ENCODE measurements at regions not wholly inside any gene's neighbourhood (a gene's known extent, or its start where the extent isn't known, plus 50 kb on each side); places are given as distances from the start of the nearest gene placed in this dataset.

DNA sequence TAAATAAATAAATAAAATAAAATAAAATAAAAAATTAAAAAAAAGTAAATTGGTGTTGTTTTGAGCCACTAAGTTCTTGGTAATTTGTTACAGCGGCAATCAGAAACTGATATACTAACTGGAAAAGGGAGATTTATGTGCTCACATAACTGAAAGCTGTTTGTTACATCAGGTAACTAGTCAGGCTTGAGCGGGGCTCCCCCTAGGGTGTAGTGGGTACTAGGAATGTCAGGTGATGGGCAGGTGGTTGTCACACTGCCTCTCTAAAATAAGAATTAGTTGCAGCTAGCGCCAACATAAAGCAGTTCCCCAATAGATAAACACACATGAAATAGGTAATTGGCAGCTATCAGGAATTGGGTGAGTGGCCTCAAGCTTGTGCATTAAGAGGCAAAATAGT is 1336.9 kb downstream of the XPNPEP1 start:
- TF ChIP-seq CTCF (conservative IDR thresholded peaks at IDR 0.05 in 1 of 2, IDR thresholded peaks at IDR 0.05 in 1 of 2; ENCODE audit: low read depth in 1 of 2, low read length in 2 of 2) (no peak), EZH2 (IDR thresholded peaks at IDR 0.05; ENCODE audit: low read length, missing control alignments) (no peak)
- Histone ChIP-seq H2AFZ (ENCODE audit: low read length) (no peak overlapping the region), H4K20me1 (ENCODE audit: control insufficient read depth, extremely low read depth, insufficient read depth, low read length) (no peaks in the 10 kb centered on the region), H3K9me3 (ENCODE audit: control insufficient read depth, insufficient read depth, low read depth, low read length) (no peaks in the 10 kb centered on the region), H3K27me3 (ENCODE audit: control insufficient read depth, insufficient read depth, low read length) (no peaks in the 10 kb centered on the region), H3K4me3 (replicated peaks in 1 of 4; ENCODE audit: control extremely low read depth in 1 of 4, insufficient read depth in 1 of 4, low read depth in 3 of 4, low read length in 4 of 4) (no peak overlapping the region), H3K79me2 (ENCODE audit: control insufficient read depth, insufficient read depth, low read length) (no peaks in the 10 kb centered on the region), H3K27ac (ENCODE audit: insufficient read depth, low read length) (no peak overlapping the region), H3K4me2 (ENCODE audit: extremely low read depth, insufficient read depth, low read length) (no peak overlapping the region), H3K36me3 (ENCODE audit: control insufficient read depth, insufficient read depth, low read length) (no peaks in the 10 kb centered on the region), H3K9ac (ENCODE audit: insufficient read depth, low read length) (no peak overlapping the region), H3K4me1 (ENCODE audit: control insufficient read depth, extremely low read depth, insufficient read depth, low read length) (no peaks in the 10 kb centered on the region)
- DNase-seq (ENCODE audit: low read depth in 2 of 2) = no peak

DNA sequence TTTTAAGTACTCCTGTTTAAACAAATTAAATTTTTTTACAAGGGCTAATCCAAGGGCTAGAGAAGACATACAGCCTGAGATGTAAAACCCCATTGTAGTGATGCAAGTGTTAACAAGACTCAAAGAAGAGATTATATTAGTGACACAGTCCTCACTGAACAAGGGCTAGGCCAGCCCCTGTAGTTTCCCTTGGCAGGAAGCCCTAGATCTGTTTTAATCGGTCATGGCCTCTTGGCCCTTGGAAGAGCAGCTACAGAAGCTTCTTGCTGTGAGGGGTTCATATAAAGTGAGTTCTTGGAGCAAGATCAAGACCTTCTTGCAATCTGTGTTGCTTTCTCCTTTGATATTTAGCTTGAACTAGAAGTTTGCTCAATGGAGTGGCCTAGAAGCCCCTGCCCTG is 1339.4 kb downstream of the XPNPEP1 start:
- Histone ChIP-seq H2AFZ (ENCODE audit: low read length) (no peak overlapping the region), H3K9me3 (ENCODE audit: control insufficient read depth, insufficient read depth, low read depth, low read length) (no peaks in the 10 kb centered on the region), H3K4me3 (replicated peaks in 1 of 4; ENCODE audit: control extremely low read depth in 1 of 4, insufficient read depth in 1 of 4, low read depth in 3 of 4, low read length in 4 of 4) (no peak overlapping the region), H4K20me1 (ENCODE audit: control insufficient read depth, extremely low read depth, insufficient read depth, low read length) (no peaks in the 10 kb centered on the region), H3K4me1 (ENCODE audit: control insufficient read depth, extremely low read depth, insufficient read depth, low read length) (no peaks in the 10 kb centered on the region), H3K27me3 (ENCODE audit: control insufficient read depth, insufficient read depth, low read length) (no peaks in the 10 kb centered on the region), H3K79me2 (ENCODE audit: control insufficient read depth, insufficient read depth, low read length) (no peaks in the 10 kb centered on the region), H3K27ac (ENCODE audit: insufficient read depth, low read length) (no peak overlapping the region), H3K9ac (ENCODE audit: insufficient read depth, low read length) (no peak overlapping the region), H3K4me2 (ENCODE audit: extremely low read depth, insufficient read depth, low read length) (no peak overlapping the region), H3K36me3 (ENCODE audit: control insufficient read depth, insufficient read depth, low read length) (no peaks in the 10 kb centered on the region)
- DNase-seq (ENCODE audit: low read depth in 2 of 2) = no peak
- no peak for TF ChIP-seq EZH2 (IDR thresholded peaks at IDR 0.05; ENCODE audit: low read length, missing control alignments)
- no peak for TF ChIP-seq CTCF (conservative IDR thresholded peaks at IDR 0.05 in 1 of 2, IDR thresholded peaks at IDR 0.05 in 1 of 2; ENCODE audit: low read depth in 1 of 2, low read length in 2 of 2)

GRCh38 chr10:108582888-108583287 is 1340.4 kb downstream of the XPNPEP1 start:
- H3K36me3 ChIP-seq (ENCODE audit: control insufficient read depth, insufficient read depth, low read length) = no peaks in the 10 kb centered on the region
- H3K4me3 ChIP-seq (replicated peaks in 1 of 4; ENCODE audit: control extremely low read depth in 1 of 4, insufficient read depth in 1 of 4, low read depth in 3 of 4, low read length in 4 of 4) = no peak overlapping the region
- TF ChIP-seq EZH2 (IDR thresholded peaks at IDR 0.05; ENCODE audit: low read length, missing control alignments) = no peak
- TF ChIP-seq CTCF (conservative IDR thresholded peaks at IDR 0.05 in 1 of 2, IDR thresholded peaks at IDR 0.05 in 1 of 2; ENCODE audit: low read depth in 1 of 2, low read length in 2 of 2) = no peak
- no peak overlapping the region for H3K4me2 ChIP-seq (ENCODE audit: extremely low read depth, insufficient read depth, low read length)
- H3K9ac ChIP-seq (ENCODE audit: insufficient read depth, low read length) = no peak overlapping the region
- H3K27ac ChIP-seq (ENCODE audit: insufficient read depth, low read length) = no peak overlapping the region
- H4K20me1 ChIP-seq (ENCODE audit: control insufficient read depth, extremely low read depth, insufficient read depth, low read length) = no peaks in the 10 kb centered on the region
- H3K4me1 ChIP-seq (ENCODE audit: control insufficient read depth, extremely low read depth, insufficient read depth, low read length) = no peaks in the 10 kb centered on the region
- H3K27me3 ChIP-seq (ENCODE audit: control insufficient read depth, insufficient read depth, low read length) = no peaks in the 10 kb centered on the region
- H2AFZ ChIP-seq (ENCODE audit: low read length) = no peak overlapping the region
- H3K9me3 ChIP-seq (ENCODE audit: control insufficient read depth, insufficient read depth, low read depth, low read length) = no peaks in the 10 kb centered on the region
- H3K79me2 ChIP-seq (ENCODE audit: control insufficient read depth, insufficient read depth, low read length) = no peaks in the 10 kb centered on the region
- DNase-seq (ENCODE audit: low read depth in 2 of 2) = no peak

Measured in fibroblast of lung (primary cell).